GM19025 (cell line): ENCODE measurements at regions not wholly inside any gene's neighbourhood (a gene's known extent, or its start where the extent isn't known, plus 50 kb on each side); places are given as distances from the start of the nearest gene placed in this dataset.
"Not testable (repeated sequence)": the region's sequence is repeated elsewhere in the genome, so short reads cannot be mapped to it uniquely, and the experiment has no call there.

Source experiments
- ATAC-seq: cut with Tn5 transposase; IDR thresholded peaks from one replicate; pipeline ENCODE4 v1.9.1; 2021; ENCODE audit warnings: mild to moderate bottlenecking, low read depth, moderate library complexity; ENCODE audit not compliant: unreplicated experiment

DNA sequence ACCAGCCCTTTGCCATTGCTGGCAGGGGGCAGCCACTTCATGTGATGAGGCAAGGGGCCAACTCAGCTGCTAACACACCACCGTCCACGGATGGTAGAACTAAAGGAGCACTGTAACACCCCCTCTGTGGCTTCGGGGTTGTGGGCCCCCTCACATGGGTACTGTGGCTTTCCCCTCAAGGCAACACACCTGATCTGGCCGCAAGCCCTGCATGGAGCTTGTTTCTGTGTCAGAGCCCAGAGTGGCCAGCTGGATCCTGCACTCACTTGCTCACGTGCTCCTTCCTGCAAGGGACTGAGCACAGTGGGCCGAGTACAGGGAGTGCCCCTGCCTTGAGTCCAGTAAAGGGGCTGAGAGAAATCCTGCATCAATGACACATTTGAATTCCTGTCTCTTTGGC lies 507.4 kb upstream of the SMC2 start:
- ATAC-seq: no peak

DNA sequence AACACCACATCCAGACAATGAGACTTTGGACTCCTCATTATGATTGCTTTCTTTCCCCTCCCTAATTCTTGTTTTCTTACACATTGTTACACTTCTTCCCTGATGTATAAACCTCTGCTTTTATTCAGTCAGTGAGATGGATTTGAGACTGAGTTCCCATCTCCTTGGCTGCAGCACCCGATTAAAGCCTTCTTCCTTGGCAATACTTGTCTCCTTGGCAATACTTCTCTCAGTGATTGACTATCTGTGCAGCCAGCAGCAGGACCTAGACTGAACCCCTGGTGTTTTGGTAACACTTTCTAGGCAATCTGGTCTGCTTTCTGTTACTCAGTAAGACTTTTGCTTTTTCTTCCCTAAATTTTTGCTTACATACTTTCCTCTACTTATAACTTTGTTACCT lies 492.8 kb upstream of the SMC2 start:
- no peak for ATAC-seq

DNA sequence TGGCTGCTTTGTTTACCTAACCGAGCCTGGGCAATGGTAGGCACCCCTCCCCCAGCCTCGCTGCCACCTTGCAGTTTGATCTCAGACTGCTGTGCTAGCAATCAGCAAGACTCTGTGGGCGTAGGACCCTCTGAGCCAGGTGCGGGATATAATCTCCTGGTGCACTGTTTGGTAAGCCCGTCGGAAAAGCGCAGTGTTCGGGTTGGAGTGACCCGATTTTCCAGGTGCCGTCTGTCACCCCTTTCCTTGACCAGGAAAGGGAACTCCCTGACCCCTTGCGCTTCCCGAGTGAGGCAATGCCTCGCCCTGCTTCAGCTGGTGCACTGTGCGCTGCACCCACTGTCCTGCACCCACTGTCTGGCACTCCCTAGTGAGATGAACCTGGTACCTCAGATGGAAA lies 482.2 kb upstream of the SMC2 start:
- not testable (repeated sequence) for ATAC-seq

DNA sequence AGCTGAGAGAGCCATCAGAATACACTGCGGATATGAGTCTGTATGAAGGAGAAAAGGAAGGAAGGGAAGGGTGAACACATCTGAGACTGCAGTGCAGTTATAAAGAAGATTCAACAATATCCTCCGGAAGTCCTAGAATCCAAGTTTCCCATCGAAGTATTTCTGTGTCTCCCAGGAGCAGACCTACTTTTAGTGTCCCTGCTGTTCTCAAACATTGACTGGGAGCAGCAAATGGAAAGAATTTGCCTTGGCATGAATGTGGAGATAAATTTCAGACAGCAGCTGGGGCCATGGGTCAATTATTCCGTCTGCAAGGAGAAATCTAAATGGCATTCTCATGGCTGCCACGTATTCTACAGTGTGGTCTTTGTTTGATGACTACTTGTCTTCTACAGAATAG lies 478.1 kb upstream of the SMC2 start:
- ATAC-seq: no peak

DNA sequence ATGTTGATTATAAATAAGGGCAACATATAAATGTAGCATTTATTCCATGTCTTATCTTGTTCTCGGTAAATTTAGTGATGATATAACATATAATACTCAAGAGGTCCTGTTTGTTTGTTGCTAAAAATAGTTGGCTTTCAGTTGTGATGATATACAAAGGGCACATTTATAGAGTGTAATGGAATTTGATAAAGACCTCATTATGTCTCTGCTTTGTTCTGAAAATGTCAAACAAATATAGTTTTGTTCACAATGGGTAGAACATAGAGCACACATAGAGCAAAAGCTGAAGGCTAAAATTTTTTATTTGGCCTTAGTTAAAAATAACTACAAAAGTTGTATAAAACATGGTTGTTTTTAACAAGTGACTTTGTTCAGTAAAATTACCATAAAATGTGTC lies 477.1 kb upstream of the SMC2 start:
- ATAC-seq: no peak

DNA sequence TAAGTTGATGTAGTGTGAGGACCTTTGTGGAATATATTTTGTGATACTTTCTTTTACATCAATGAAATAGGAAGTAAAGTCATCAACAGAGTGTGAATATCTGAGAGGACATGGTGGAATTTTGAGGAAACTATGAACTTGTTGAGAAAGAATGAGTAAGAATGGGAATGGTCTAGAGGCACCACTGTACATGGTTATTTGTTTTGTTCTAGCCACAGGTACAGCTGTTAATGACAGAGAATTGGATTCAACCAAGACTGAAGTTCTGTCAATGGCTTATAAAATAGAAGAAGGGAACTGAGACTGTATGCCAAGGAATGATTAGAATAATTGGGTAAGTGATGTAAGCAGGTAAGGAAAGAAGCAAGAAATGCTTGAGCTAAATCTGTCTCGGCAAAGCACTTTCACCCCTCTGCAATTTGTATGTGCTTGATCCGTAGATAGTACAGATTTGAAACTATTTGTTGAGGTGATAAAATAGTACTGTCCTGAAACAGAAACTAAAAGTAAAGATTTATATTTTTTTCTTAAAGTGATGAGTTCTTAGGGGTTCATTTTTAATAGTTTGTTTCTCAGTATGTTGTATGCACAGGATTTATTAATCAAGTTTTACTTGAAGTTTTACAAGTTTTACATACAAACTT lies 468.8 kb upstream of the SMC2 start:
- ATAC-seq: no peak

DNA sequence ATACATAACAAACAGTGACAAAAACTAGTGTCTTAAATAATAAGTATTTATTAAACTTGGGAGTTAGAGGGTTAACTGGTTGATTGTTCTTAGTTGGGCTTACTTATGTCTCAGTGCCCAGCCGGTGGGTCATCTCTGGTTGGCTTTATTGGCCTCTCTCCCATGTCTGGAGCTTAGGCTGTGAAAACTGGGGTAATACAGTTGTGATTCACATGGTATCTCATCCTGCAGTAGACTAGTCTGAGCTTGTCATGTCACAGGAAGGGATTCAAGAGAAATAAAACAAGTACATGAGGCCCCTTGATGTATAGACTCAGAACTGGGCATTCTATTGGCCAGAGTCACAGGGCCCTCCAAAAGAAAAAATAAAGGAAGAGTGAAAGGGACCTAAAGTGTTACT lies 466.4 kb upstream of the SMC2 start:
- ATAC-seq: no peak

DNA sequence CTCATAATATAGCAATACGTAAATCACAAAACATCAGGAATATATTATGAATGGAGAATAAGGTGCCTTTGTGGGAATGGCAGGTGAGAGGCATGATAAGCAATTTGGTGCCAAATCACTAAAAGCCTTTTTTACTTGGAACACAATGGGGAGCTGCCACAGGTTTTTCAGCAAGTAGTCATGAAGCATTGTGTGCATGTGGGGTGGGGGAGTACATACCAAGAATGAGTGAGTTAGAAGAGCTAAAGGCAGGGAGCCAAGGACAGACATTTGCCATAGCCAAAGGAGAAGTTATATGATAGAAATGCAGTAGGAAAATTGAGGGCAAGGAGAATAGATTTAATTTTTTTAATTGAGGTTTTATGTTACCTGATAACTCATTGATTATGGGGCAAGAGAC lies 445.0 kb upstream of the SMC2 start:
- ATAC-seq: no peak

DNA sequence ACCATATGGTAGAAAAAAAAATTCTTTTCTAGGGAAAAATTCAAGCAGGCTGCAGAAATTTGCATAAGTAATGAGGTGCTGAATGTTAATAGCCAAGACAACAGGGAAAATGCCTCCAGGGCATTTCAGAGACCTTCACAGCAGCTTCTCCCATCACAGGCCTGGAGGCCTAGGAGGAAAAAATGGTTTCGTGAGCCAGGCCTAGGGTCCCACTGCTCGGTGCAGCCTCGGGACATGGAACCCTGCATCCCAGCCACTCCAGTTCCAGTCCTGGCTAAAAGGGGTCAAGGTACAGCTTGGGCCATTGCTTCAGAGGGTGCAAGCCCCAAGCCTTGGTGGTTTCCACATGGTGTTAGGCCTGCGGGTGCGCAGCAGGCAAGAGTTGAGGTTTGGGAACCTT lies 436.0 kb upstream of the SMC2 start:
- no peak for ATAC-seq

DNA sequence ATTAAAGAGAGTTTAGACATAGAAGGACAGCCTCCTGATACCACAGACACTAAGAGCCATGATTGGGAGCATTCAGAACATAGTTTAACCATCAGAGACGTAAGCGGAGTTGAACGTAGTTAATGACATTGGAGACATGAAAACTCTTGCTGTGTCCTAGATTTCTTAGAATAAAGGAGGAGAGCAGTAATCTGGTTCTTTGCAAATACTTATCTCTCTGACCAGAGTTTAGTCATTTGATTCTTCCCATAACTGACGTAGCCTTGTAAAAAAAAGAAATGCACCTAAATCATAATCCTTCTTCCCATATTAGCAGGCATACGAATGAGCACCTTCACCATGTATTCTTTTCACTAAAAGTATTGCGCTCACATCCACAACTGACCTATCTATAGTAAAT lies 433.3 kb upstream of the SMC2 start:
- no peak for ATAC-seq

DNA sequence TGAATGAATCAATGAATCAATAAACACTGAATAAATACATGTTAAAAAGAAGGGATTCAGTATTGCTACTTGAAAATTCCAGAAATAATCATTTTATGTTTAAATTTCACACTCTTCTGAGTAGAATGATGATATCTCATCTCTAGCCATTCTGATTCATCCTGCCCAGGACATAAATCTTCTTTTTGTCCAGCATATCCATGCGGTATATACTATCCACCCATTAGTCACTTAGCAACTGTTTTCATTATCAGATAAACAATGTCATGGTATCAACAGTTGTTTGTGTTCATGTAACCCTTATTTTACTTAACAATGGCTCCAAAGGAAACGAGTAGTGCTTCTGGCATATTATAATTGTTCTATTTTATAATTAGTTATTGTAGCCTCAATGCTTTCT lies 432.4 kb upstream of the SMC2 start:
- ATAC-seq: no peak

DNA sequence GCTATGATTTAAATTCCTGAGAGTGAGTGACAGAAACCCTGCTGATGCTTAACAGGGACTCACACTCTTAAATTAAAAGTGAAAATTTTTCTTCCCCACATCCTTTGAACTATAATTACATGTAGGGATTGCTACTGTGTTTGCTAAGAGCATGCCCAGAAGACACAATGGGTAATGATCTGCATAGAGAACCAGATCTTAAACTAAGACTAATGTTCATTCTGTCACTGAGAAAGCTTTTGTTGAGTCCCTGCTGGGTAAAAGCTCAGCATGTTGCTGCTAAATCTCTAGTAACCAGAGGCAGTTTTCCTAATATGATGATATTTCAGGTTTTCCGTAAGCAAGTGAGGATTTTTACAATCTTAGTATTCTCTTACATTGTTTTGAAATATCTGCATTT lies 424.8 kb upstream of the SMC2 start:
- no peak for ATAC-seq

DNA sequence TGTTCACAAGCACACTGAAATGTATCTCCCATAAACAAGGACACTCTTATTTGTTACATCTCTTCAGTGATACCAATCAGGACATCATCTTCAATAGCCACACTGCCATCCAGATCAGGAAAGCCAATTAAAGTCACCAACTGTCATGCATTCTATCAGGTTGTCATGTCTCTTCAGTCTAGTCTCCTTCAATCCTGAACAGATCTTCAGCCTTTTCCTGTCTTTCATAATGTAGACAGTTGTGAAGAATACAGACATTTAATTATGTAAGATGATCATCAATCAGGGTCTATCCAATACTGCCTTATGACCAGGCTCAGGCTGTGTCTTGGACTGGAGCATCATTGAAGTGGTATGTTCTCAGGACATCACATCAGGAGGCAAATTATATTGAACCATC lies 419.8 kb upstream of the SMC2 start:
- ATAC-seq: no peak

DNA sequence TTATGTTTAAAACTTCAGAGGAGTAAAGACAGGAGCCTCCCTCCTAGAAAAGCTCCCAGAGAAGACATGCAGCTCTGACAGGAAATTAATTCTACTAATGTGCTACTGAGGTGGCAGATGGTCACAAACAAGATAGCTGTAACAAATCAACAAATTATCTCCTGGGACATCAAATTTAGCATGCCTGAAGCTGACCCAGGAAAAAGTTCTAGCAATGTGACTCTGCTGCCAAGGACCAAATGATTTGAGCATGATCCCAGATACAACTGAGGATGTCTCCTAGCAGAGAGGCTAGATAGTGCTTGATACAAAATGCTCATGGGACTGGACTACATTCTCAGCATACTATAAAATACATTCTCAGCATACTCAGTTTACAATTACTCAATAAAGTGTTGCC lies 413.5 kb upstream of the SMC2 start:
- ATAC-seq: no peak

DNA sequence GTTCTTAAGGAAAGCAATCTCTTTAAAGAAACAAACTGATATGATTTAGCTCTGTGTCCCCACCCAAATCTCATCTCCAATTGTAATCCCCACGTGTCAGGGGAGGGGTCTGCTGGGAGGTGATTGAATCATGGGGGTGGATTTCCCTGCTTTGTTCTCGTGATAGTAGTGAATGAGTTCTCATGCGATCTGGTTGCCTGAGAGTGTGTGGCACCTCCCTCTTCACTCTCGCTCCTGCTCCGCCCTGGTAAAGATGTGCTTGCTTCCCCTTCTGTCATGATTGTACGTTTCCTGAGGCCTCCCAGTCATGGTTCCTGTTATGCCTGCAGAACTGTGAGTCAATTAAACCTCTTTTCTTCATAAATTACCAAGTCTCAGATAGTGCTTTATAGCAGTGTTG lies 412.7 kb upstream of the SMC2 start:
- ATAC-seq: no peak

DNA sequence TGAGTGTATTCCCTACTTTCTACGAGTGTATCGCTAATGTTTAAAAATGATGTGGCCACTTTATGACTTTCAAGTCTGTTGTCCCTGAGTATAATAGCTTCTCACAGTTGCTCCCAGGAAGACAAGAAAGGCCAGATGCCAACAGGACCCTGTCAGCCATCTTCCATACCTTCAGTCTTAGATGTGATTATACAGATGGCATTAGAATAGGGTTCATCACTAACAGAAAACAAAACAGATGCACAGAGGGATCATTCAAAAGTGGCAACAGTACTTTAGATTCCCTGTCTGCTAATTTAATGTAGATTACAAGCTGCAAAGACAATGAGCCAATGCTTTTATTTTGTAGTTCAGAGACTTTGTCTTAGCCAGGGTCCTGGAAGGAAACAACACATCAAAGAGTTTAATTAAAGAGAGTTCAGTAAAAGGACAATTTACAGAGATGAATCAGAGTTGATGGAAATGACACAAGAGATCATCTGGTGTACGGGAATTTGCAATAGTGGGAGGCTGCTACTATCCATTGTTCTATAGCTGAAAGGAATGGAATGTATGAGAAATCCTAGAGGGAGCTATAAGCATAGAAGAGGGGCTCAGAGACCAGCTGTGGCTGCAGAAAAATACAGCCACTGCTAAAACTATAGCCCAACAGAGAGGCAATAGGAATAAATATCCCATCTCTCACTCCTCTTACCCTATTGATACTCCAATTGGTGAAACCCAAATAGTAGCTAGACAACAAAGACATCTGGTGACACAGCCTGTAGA lies 393.7 kb upstream of the SMC2 start:
- ATAC-seq: no peak

DNA sequence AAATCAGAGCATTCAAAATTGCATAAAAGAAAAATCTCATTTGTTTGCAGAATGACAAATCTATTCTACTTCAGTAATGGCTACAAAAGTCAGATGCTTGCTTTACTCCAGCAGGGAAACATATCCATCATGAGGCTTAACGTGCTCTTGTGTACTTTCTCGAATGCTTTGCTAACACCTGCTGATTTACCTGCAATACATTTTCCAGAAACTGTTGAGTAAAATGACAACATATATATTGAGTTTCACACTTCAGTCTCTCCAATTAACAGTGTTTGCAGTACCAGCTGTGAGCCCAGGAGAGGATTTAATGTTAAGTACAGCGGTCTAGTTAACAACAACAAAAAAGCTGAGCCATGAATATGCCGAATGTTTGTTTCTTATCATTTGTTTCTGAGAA lies 391.5 kb upstream of the SMC2 start:
- no peak for ATAC-seq

DNA sequence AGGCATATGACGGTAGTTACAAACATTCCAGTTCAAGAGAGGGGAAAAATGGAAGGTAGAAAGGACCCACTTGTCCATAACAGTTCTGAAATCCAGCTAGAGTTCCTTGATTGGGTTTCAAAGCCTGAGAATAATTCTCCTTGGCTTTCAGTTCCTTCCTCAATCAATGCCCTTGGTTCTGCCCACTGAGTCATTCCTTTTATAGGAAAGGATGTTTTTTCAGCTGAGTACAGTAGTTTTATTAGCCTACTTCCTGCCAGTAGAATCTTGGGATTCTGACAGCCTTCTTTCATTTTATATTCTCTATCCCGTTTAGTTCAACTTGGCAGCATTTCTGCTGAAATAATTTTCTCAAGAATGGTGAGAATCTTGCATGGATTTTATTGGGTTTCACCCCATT lies 386.9 kb upstream of the SMC2 start:
- ATAC-seq: no peak

DNA sequence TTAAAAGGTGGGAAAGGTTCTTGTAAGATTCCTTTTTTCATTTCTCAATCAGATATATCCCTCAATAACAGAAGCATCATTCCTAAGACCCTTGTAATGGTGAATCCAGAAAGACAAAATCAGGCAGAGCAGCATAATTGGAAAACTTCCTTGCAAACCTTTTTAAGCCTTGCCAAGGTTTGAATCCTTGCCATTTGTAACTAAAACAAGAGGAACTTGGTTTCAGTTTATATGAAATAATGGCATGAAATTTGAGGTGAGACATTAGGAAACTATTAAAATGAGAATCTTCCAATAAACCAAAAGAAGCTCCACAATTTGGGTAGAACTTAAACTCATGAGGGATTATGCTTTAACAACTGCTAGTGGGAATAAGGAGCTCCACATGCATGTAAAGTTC lies 384.7 kb upstream of the SMC2 start:
- no peak for ATAC-seq

DNA sequence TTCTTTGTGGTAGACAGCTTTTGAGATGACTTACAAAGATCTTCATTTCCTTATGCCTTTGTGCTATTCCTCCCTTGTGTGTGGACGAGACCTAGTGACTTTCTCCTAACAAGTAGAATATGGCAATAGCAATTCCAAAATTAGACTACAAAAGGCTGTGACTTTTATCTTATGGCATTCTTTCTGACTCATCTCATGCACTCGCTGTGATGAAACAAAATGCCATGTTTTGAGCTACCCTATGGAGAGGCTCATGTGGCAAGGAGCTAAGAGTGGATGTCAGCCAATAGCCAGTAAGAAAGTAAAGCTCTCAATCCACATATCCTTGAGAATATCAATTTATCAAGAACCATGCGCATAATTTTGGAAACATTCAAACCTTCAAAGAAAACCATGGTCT lies 380.5 kb upstream of the SMC2 start:
- no peak for ATAC-seq

DNA sequence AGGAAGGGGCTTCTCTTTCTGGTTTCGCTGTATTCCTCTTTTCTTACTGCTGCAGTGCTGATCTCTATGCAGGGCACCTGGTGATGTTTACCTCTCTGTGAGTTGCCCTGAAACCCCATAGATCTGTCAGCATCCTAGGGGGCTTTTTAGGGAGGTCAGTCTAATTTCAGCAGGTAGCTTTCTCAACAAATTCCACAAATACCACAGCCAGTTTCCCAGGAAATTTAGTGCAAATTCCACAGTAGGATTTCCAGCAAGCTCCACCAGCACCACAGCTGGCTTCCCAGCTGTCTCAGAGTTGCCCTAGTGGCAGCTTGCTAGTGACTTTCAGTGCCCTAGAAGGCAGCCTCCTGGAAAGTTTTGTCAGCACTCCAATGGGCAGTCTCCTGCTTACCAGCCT lies 379.1 kb upstream of the SMC2 start:
- ATAC-seq: no peak

DNA sequence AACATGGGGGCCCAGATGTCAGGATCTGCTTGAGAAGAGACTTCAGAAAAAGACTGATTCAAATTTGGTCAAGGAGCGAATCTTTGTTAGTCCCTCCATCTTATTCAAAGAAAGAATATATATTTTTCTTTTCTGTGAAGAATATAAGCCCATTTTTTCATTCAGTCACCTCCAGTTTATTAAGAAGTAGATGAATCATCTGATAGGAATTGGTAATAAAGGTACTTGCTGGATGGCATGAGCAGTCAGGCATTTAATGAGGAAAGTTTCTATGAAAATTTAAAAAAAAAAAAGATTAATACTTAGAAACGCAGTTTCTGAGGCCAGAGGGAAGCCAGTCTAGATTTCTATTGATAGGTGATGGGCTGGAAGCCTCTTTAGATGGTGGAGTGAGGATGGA lies 373.1 kb upstream of the SMC2 start:
- ATAC-seq: no peak

DNA sequence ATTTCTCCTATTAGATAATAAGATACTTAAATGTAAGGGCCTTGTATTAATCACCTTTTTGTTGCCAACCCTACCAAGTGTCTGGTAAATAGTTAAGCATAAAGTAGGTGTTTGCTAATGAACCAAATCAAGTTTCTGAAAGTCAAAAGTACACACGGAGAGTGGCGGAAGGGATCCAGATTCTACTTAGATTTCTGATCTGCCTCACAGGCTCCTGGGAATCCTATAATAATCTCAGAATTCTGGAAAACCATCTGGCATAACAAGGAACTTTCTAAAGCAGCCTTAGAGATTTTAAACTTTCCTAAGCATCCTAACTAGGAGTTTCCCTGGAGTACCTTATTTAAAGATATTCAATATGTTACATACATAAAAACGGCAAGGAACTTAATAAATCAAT lies 363.2 kb upstream of the SMC2 start:
- no peak for ATAC-seq
